SK-N-MC (cell line): ENCODE measurements at regions not wholly inside any gene's neighbourhood (a gene's known extent, or its start where the extent isn't known, plus 50 kb on each side); places are given as distances from the start of the nearest gene placed in this dataset.

Experiments used
- DNase-seq: peaks from one replicate; pipeline ENCODE4 v3.0.0-alpha.2; 2011; ENCODE audit warnings: low read depth, low spot score
- H3K27ac ChIP-seq: fragments of 200-600 bp; sonication (generic); 2 replicates; pipeline ENCODE4 v1.5.1; 2016; ENCODE audit warnings: mixed run types
- H3K36me3 ChIP-seq: fragments of 200-600 bp; sonication (generic); 2 replicates; pipeline ENCODE4 v1.6.1; 2017; ENCODE audit warnings: antibody characterized with exemption, low read length, mixed read lengths; ENCODE audit not compliant: insufficient read depth
- H3K4me3 ChIP-seq: fragments of 200-600 bp; sonication (generic); 2 replicates; pipeline ENCODE4 v1.5.1; 2016
- H3K9ac ChIP-seq: fragments of 200-600 bp; sonication (generic); 2 replicates; pipeline ENCODE4 v1.8.0; 2017; ENCODE audit warnings: mixed run types, mixed read lengths; ENCODE audit not compliant: insufficient read length
- H3K9me3 ChIP-seq: fragments of 200-600 bp; sonication (generic); 2 replicates; pipeline ENCODE4 v1.6.1; 2017; ENCODE audit warnings: low read depth, mild to moderate bottlenecking, antibody characterized with exemption, low read length, moderate library complexity, mixed read lengths
- EZH2 ChIP-seq: fragments of 200-600 bp; sonication (generic); IDR thresholded peaks from one replicate; pipeline ENCODE4 v1.6.1; 2017; ENCODE audit warnings: antibody characterized with exemption
- FOXP2 ChIP-seq: optimal IDR thresholded peaks from 2 replicates; pipeline ENCODE3; 2011; ENCODE audit warnings: mild to moderate bottlenecking, moderate library complexity; ENCODE audit not compliant: insufficient read depth; ENCODE audit errors: extremely low read length, control extremely low read depth
- POLR2AphosphoS5 ChIP-seq: IDR thresholded peaks from 2 replicates; pipeline ENCODE4 v1.6.1; 2012; ENCODE audit warnings: mild to moderate bottlenecking, low read depth, low read length, borderline replicate concordance

- TF ChIP-seq POLR2AphosphoS5 = no peak
- no peak for TF ChIP-seq FOXP2
- no peak for TF ChIP-seq EZH2
- H3K9ac ChIP-seq = no peak overlapping the region
- H3K9me3 ChIP-seq = no peaks in the 10 kb centered on the region
Measured at GRCh38 chr20:54362283-54362682, 113.1 kb upstream of the DOK5 start.

GRCh38 chr20:54364365-54364764, 111.0 kb upstream of the DOK5 start:
- no peak overlapping the region for H3K27ac ChIP-seq
- H3K9ac ChIP-seq = no peak overlapping the region
- H3K4me3 ChIP-seq = no peak overlapping the region
- no peaks in the 10 kb centered on the region for H3K9me3 ChIP-seq
- DNase-seq = no peak
- H3K36me3 ChIP-seq = no peaks in the 10 kb centered on the region
- no peak for TF ChIP-seq FOXP2
- TF ChIP-seq POLR2AphosphoS5 = no peak
- no peak for TF ChIP-seq EZH2

More at GRCh38 chr20:54362283-54362682, 113.1 kb upstream of the DOK5 start:
- H3K4me3 ChIP-seq = no peak overlapping the region
- DNase-seq = no peak
- no peaks in the 10 kb centered on the region for H3K36me3 ChIP-seq
- H3K27ac ChIP-seq = no peak overlapping the region

- Histone ChIP-seq H3K36me3 (no peaks in the 10 kb centered on the region), H3K9me3 (no peaks in the 10 kb centered on the region), H3K9ac (no peak overlapping the region), H3K27ac (no peak overlapping the region), H3K4me3 (no peak overlapping the region)
- no peak for DNase-seq
- TF ChIP-seq EZH2 (no peak), POLR2AphosphoS5 (no peak), FOXP2 (no peak)
Measured at GRCh38 chr20:54364919-54365318, 110.5 kb upstream of the DOK5 start.

- no peak for DNase-seq
- Histone ChIP-seq H3K9me3 (no peaks in the 10 kb centered on the region), H3K4me3 (no peak overlapping the region), H3K9ac (no peak overlapping the region), H3K27ac (no peak overlapping the region), H3K36me3 (no peaks in the 10 kb centered on the region)
- TF ChIP-seq POLR2AphosphoS5 = no peak
- TF ChIP-seq EZH2 = no peak
- no peak for TF ChIP-seq FOXP2
Measured at GRCh38 chr20:54366669-54367344, 108.6 kb upstream of the DOK5 start.

GRCh38 chr20:54368570-54368969, 106.8 kb upstream of the DOK5 start:
- H3K36me3 ChIP-seq = no peaks in the 10 kb centered on the region
- no peak for TF ChIP-seq EZH2
- TF ChIP-seq POLR2AphosphoS5 = no peak
- TF ChIP-seq FOXP2 = no peak
- no peak for DNase-seq
- no peak overlapping the region for H3K4me3 ChIP-seq
- no peaks in the 10 kb centered on the region for H3K9me3 ChIP-seq
- no peak overlapping the region for H3K27ac ChIP-seq
- H3K9ac ChIP-seq = no peak overlapping the region

GRCh38 chr20:54372313-54372712, 103.1 kb upstream of the DOK5 start:
- no peak overlapping the region for H3K27ac ChIP-seq
- DNase-seq = no peak
- no peaks in the 10 kb centered on the region for H3K36me3 ChIP-seq
- TF ChIP-seq FOXP2 (no peak), POLR2AphosphoS5 (no peak), EZH2 (no peak)
- H3K9me3 ChIP-seq = no peaks in the 10 kb centered on the region
- no peak overlapping the region for H3K9ac ChIP-seq
- H3K4me3 ChIP-seq = no peak overlapping the region

- no peak for DNase-seq
- no peak overlapping the region for H3K27ac ChIP-seq
- no peak for TF ChIP-seq EZH2
- no peak for TF ChIP-seq FOXP2
- TF ChIP-seq POLR2AphosphoS5 = no peak
- H3K36me3 ChIP-seq = no peaks in the 10 kb centered on the region
- H3K9me3 ChIP-seq = no peaks in the 10 kb centered on the region
- no peak overlapping the region for H3K4me3 ChIP-seq
- H3K9ac ChIP-seq = no peak overlapping the region
Measured at GRCh38 chr20:54377992-54378773, 97.2 kb upstream of the DOK5 start.

GRCh38 chr20:54379893-54380584, 95.4 kb upstream of the DOK5 start:
- Histone ChIP-seq H3K9me3 (no peaks in the 10 kb centered on the region), H3K27ac (no peak overlapping the region), H3K9ac (no peak overlapping the region), H3K36me3 (no peaks in the 10 kb centered on the region), H3K4me3 (no peak overlapping the region)
- TF ChIP-seq POLR2AphosphoS5 (no peak), EZH2 (no peak)
- DNase-seq = no peak
